ENCODE measurements at regions not wholly inside any gene's neighbourhood (a gene's known extent, or its start where the extent isn't known, plus 50 kb on each side); places are given as distances from the start of the nearest gene placed in this dataset.

- H2AFZ ChIP-seq (ENCODE audit: low read length), result no peak overlapping the region
- H3K27ac ChIP-seq (ENCODE audit: low read depth, low read length, poor library complexity, severe bottlenecking), result no peak overlapping the region
- no peaks in the 10 kb centered on the region for H4K20me1 ChIP-seq (ENCODE audit: insufficient read depth, low read length)
- ChIA-PET CTCF (ENCODE audit: unreplicated experiment) (no interaction called here), POLR2A (no interaction called here)
- H3K36me3 ChIP-seq (ENCODE audit: insufficient read depth, low read length), result no peaks in the 10 kb centered on the region
- no peak for TF ChIP-seq EZH2phosphoT487 (IDR thresholded peaks at IDR 0.05; ENCODE audit: borderline replicate concordance, low read depth, low read length)
- TF ChIP-seq CTCF (conservative IDR thresholded peaks at IDR 0.05; ENCODE audit: low read length), result no peak
- H3K4me2 ChIP-seq (ENCODE audit: low read length), result no peak overlapping the region
- H3K9me2 ChIP-seq (ENCODE audit: insufficient read depth, low read length), result no peaks in the 10 kb centered on the region
- no peaks in the 10 kb centered on the region for H3K9me3 ChIP-seq (ENCODE audit: low read length)
- no peaks in the 10 kb centered on the region for H3K4me1 ChIP-seq (ENCODE audit: insufficient read depth, low read length, poor library complexity, severe bottlenecking)
- DNase-seq (ENCODE audit: low spot score), result no peak
- intact Hi-C loops (cut with micrococcal nuclease; ENCODE audit: unreplicated experiment), result no loop called here
- no TSS peak for BruUV-seq (replicated peaks)
- no peaks in the 10 kb centered on the region for H3K79me2 ChIP-seq (ENCODE audit: insufficient read depth, low read depth, low read length)
- no peak overlapping the region for H3K4me3 ChIP-seq (ENCODE audit: low read depth, low read length, poor library complexity, severe bottlenecking)
Observed at GRCh38 chr18:45361125-45361851, 254.0 kb upstream of the SLC14A2 start.

GRCh38 chr18:45363196-45363595, 252.1 kb upstream of the SLC14A2 start:
- Histone ChIP-seq H3K36me3 (ENCODE audit: insufficient read depth, low read length) (no peaks in the 10 kb centered on the region), H3K79me2 (ENCODE audit: insufficient read depth, low read depth, low read length) (no peaks in the 10 kb centered on the region), H2AFZ (ENCODE audit: low read length) (no peak overlapping the region), H3K4me2 (ENCODE audit: low read length) (no peak overlapping the region), H3K9me3 (ENCODE audit: low read length) (no peaks in the 10 kb centered on the region), H3K27ac (ENCODE audit: low read depth, low read length, poor library complexity, severe bottlenecking) (no peak overlapping the region), H4K20me1 (ENCODE audit: insufficient read depth, low read length) (no peaks in the 10 kb centered on the region), H3K9me2 (ENCODE audit: insufficient read depth, low read length) (no peaks in the 10 kb centered on the region), H3K4me3 (ENCODE audit: low read depth, low read length, poor library complexity, severe bottlenecking) (no peak overlapping the region), H3K4me1 (ENCODE audit: insufficient read depth, low read length, poor library complexity, severe bottlenecking) (no peaks in the 10 kb centered on the region)
- no peak for DNase-seq (ENCODE audit: low spot score)
- BruUV-seq (replicated peaks), result no TSS peak
- intact Hi-C loops (cut with micrococcal nuclease; ENCODE audit: unreplicated experiment), result no loop called here
- TF ChIP-seq CTCF (conservative IDR thresholded peaks at IDR 0.05; ENCODE audit: low read length), result no peak
- ChIA-PET CTCF (ENCODE audit: unreplicated experiment) (no interaction called here), POLR2A (no interaction called here)

- Histone ChIP-seq H3K27ac (ENCODE audit: low read depth, low read length, poor library complexity, severe bottlenecking) (no peak overlapping the region), H3K9me3 (ENCODE audit: low read length) (no peaks in the 10 kb centered on the region), H3K4me1 (ENCODE audit: insufficient read depth, low read length, poor library complexity, severe bottlenecking) (no peaks in the 10 kb centered on the region), H3K4me3 (ENCODE audit: low read depth, low read length, poor library complexity, severe bottlenecking) (no peak overlapping the region), H3K9me2 (ENCODE audit: insufficient read depth, low read length) (no peaks in the 10 kb centered on the region), H3K4me2 (ENCODE audit: low read length) (no peak overlapping the region), H3K36me3 (ENCODE audit: insufficient read depth, low read length) (no peaks in the 10 kb centered on the region), H3K79me2 (ENCODE audit: insufficient read depth, low read depth, low read length) (no peaks in the 10 kb centered on the region), H4K20me1 (ENCODE audit: insufficient read depth, low read length) (no peaks in the 10 kb centered on the region), H2AFZ (ENCODE audit: low read length) (no peak overlapping the region)
- BruUV-seq (replicated peaks), result no TSS peak
- TF ChIP-seq EZH2phosphoT487 (IDR thresholded peaks at IDR 0.05; ENCODE audit: borderline replicate concordance, low read depth, low read length) (no peak), CTCF (conservative IDR thresholded peaks at IDR 0.05; ENCODE audit: low read length) (no peak)
- ChIA-PET POLR2A (no interaction called here), CTCF (ENCODE audit: unreplicated experiment) (no interaction called here)
- intact Hi-C loops (cut with micrococcal nuclease; ENCODE audit: unreplicated experiment), result no loop called here
- no peak for DNase-seq (ENCODE audit: low spot score)
Observed at GRCh38 chr18:45365835-45366234, 249.4 kb upstream of the SLC14A2 start.
